ENCODE measurements at regions not wholly inside any gene's neighbourhood (a gene's known extent, or its start where the extent isn't known, plus 50 kb on each side); places are given as distances from the start of the nearest gene placed in this dataset.

- no peak for DNase-seq (ENCODE audit: low read depth, low spot score)
Observed at GRCh38 chr2:12168354-12168753, 421.9 kb downstream of the LPIN1 start.

GRCh38 chr2:12168791-12169388 lies 422.5 kb downstream of the LPIN1 start:
- DNase-seq (ENCODE audit: low read depth, low spot score) = no peak

GRCh38 chr2:12169721-12170120 lies 423.3 kb downstream of the LPIN1 start:
- no peak for DNase-seq (ENCODE audit: low read depth, low spot score)

GRCh38 chr2:12170121-12170520 lies 423.7 kb downstream of the LPIN1 start:
- no peak for DNase-seq (ENCODE audit: low read depth, low spot score)

- DNase-seq (ENCODE audit: low read depth, low spot score) = no peak
Observed at GRCh38 chr2:12173271-12173942, 427.0 kb downstream of the LPIN1 start.

- DNase-seq (ENCODE audit: low read depth, low spot score) = no peak
Observed at GRCh38 chr2:12173943-12174340, 427.5 kb downstream of the LPIN1 start.

GRCh38 chr2:12175323-12175722 lies 428.9 kb downstream of the LPIN1 start:
- DNase-seq (ENCODE audit: low read depth, low spot score) = no peak

GRCh38 chr2:12176623-12177454 lies 430.4 kb downstream of the LPIN1 start:
- no peak for DNase-seq (ENCODE audit: low read depth, low spot score)

- DNase-seq (ENCODE audit: low read depth, low spot score) = no peak
Observed at GRCh38 chr2:12177455-12178288, 431.2 kb downstream of the LPIN1 start.

- no peak for DNase-seq (ENCODE audit: low read depth, low spot score)
Observed at GRCh38 chr2:12178289-12179080, 432.1 kb downstream of the LPIN1 start.

- no peak for DNase-seq (ENCODE audit: low read depth, low spot score)
Observed at GRCh38 chr2:12180031-12180430, 433.6 kb downstream of the LPIN1 start.

- no peak for DNase-seq (ENCODE audit: low read depth, low spot score)
Observed at GRCh38 chr2:12183032-12183645, 436.7 kb downstream of the LPIN1 start.

- DNase-seq (ENCODE audit: low read depth, low spot score) = no peak
Observed at GRCh38 chr2:12192762-12193161, 446.3 kb downstream of the LPIN1 start.

GRCh38 chr2:12194968-12195367 lies 448.5 kb downstream of the LPIN1 start:
- DNase-seq (ENCODE audit: low read depth, low spot score) = no peak

- no peak for DNase-seq (ENCODE audit: low read depth, low spot score)
Observed at GRCh38 chr2:12196495-12196894, 450.1 kb downstream of the LPIN1 start.

- DNase-seq (ENCODE audit: low read depth, low spot score) = no peak
Observed at GRCh38 chr2:12197133-12197532, 450.7 kb downstream of the LPIN1 start.

- DNase-seq (ENCODE audit: low read depth, low spot score) = no peak
Observed at GRCh38 chr2:12199491-12200211, 453.2 kb downstream of the LPIN1 start.

- DNase-seq (ENCODE audit: low read depth, low spot score) = no peak
Observed at GRCh38 chr2:12201369-12201768, 454.9 kb downstream of the LPIN1 start.

GRCh38 chr2:12202313-12203075 lies 456.1 kb downstream of the LPIN1 start:
- no peak for DNase-seq (ENCODE audit: low read depth, low spot score)
